ENCODE measurements at regions not wholly inside any gene's neighbourhood (a gene's known extent, or its start where the extent isn't known, plus 50 kb on each side); places are given as distances from the start of the nearest gene placed in this dataset.

DNA sequence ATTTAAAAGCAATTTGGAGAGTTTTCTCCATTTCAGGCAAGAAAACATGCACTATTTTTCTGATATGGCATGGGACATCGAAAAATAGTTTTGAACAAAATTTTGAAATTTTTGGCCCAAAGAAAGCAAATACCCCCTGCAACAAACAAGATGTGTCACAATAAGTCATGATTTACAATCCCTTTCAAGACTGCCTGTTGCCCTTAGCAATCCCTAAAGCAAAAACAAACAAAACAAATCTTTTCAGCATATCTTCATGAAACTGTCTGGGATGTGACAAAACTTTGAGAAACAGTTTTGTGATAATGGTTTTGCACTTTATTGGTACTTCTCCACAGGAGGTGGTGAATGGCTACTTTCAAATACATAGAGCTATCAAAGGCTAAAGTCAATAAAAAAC lies 1888.7 kb upstream of the PIK3C3 start:
- dilution Hi-C loops (cut with MboI; ENCODE audit: extremely low pct_ligation_motif_present, low sequenced_read_pairs) (no loop called here), intact Hi-C loops (cut with micrococcal nuclease) (no loop called here)
- Histone ChIP-seq H3K79me2 (ENCODE audit: control insufficient read depth, insufficient read depth, low read length) (no peaks in the 10 kb centered on the region), H3K9ac (replicated peaks; ENCODE audit: extremely low read depth, insufficient read depth, low read length) (no peak overlapping the region), H3K9me3 (replicated peaks; ENCODE audit: control insufficient read depth, insufficient read depth, low read length) (no peaks in the 10 kb centered on the region), H3K27ac (ENCODE audit: insufficient read depth, low read depth, low read length) (no peak overlapping the region), H3K4me3 (replicated peaks in 1 of 3; ENCODE audit: insufficient read depth in 1 of 3, low read depth in 1 of 3, low read length in 3 of 3) (no peak overlapping the region), H3K9me1 (replicated peaks; ENCODE audit: control insufficient read depth, extremely low read depth, insufficient read depth, low read length) (no peaks in the 10 kb centered on the region), H3K27me3 (ENCODE audit: control insufficient read depth in 2 of 2, insufficient read depth in 2 of 2, low read length in 2 of 2) (no peaks in the 10 kb centered on the region), H3K4me1 (ENCODE audit: control insufficient read depth, extremely low read depth, insufficient read depth, low read length) (no peaks in the 10 kb centered on the region), H3K4me2 (ENCODE audit: insufficient read depth, low read length) (no peak overlapping the region), H3K36me3 (ENCODE audit: control insufficient read depth in 2 of 2, extremely low read depth in 1 of 2, insufficient read depth in 2 of 2, low read length in 2 of 2) (no peaks in the 10 kb centered on the region), H2AFZ (ENCODE audit: low read depth, low read length) (no peak overlapping the region), H4K20me1 (replicated peaks; ENCODE audit: control insufficient read depth, extremely low read depth, insufficient read depth, low read length) (no peaks in the 10 kb centered on the region)
- TF ChIP-seq FOS (IDR thresholded peaks at IDR 0.05; ENCODE audit: borderline replicate concordance, insufficient read depth, low read length) (no peak), JUN (IDR thresholded peaks at IDR 0.05; ENCODE audit: borderline replicate concordance, insufficient read depth, insufficient read length, low read depth) (no peak), POLR2AphosphoS5 (IDR thresholded peaks at IDR 0.05; ENCODE audit: insufficient read depth, low read depth, low read length) (no peak), MYC (IDR thresholded peaks at IDR 0.05; ENCODE audit: low read depth, low read length) (no peak)
- TF ChIP-seq, protein P1, sequence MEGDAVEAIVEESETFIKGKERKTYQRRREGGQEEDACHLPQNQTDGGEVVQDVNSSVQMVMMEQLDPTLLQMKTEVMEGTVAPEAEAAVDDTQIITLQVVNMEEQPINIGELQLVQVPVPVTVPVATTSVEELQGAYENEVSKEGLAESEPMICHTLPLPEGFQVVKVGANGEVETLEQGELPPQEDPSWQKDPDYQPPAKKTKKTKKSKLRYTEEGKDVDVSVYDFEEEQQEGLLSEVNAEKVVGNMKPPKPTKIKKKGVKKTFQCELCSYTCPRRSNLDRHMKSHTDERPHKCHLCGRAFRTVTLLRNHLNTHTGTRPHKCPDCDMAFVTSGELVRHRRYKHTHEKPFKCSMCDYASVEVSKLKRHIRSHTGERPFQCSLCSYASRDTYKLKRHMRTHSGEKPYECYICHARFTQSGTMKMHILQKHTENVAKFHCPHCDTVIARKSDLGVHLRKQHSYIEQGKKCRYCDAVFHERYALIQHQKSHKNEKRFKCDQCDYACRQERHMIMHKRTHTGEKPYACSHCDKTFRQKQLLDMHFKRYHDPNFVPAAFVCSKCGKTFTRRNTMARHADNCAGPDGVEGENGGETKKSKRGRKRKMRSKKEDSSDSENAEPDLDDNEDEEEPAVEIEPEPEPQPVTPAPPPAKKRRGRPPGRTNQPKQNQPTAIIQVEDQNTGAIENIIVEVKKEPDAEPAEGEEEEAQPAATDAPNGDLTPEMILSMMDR (IDR thresholded peaks at IDR 0.05; ENCODE audit: extremely low read depth in 1 of 2, insufficient read depth in 1 of 2, low read depth in 1 of 2, low read length in 2 of 2) = no peak
- DNase-seq (ENCODE audit: low read depth, low spot score) (no peak), FAIRE-seq (no peak)
- BruUV-seq (replicated peaks) = no TSS peak
- ChIA-PET CTCF (no interaction called here), POLR2A (no interaction called here)

DNA sequence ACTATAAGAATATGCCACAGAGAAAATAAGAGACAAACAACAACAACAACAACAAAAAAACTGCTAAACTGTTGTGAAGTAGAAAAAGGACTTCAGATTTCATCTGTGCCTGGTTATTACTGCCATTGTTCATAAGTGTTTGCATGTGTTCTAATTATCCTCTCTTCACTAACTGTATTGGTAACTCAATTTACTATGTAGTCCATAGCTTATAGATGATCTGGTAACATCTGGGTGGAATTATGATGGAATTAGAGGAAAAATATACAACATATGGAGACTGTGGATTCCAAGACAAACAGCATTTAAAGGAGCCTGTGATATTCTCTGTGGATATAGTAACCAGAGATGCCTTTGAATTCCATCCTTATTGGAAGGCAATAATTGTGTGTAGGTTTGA lies 1891.5 kb upstream of the PIK3C3 start:
- CTCF ChIA-PET = no interaction called here
- Histone ChIP-seq H3K9me3 (replicated peaks; ENCODE audit: control insufficient read depth, insufficient read depth, low read length) (no peaks in the 10 kb centered on the region), H3K27me3 (ENCODE audit: control insufficient read depth in 2 of 2, insufficient read depth in 2 of 2, low read length in 2 of 2) (peaks cover 0 to 2% of the 10 kb centered on the region in 2 experiments), H3K27ac (ENCODE audit: insufficient read depth, low read depth, low read length) (no peak overlapping the region), H2AFZ (ENCODE audit: low read depth, low read length) (no peak overlapping the region), H3K4me3 (replicated peaks in 1 of 3; ENCODE audit: insufficient read depth in 1 of 3, low read depth in 1 of 3, low read length in 3 of 3) (no peak overlapping the region), H3K9ac (replicated peaks; ENCODE audit: extremely low read depth, insufficient read depth, low read length) (no peak overlapping the region), H4K20me1 (replicated peaks; ENCODE audit: control insufficient read depth, extremely low read depth, insufficient read depth, low read length) (no peaks in the 10 kb centered on the region), H3K4me2 (ENCODE audit: insufficient read depth, low read length) (no peak overlapping the region), H3K4me1 (ENCODE audit: control insufficient read depth, extremely low read depth, insufficient read depth, low read length) (no peaks in the 10 kb centered on the region), H3K9me1 (replicated peaks; ENCODE audit: control insufficient read depth, extremely low read depth, insufficient read depth, low read length) (no peaks in the 10 kb centered on the region), H3K36me3 (ENCODE audit: control insufficient read depth in 2 of 2, extremely low read depth in 1 of 2, insufficient read depth in 2 of 2, low read length in 2 of 2) (no peaks in the 10 kb centered on the region), H3K79me2 (ENCODE audit: control insufficient read depth, insufficient read depth, low read length) (no peaks in the 10 kb centered on the region)
- DNase-seq (ENCODE audit: low read depth, low spot score) = no peak
- POLR2A ChIA-PET = no interaction called here
- dilution Hi-C loops (cut with MboI; ENCODE audit: extremely low pct_ligation_motif_present, low sequenced_read_pairs) (no loop called here), intact Hi-C loops (cut with micrococcal nuclease) (no loop called here)
- FAIRE-seq = no peak
- TF ChIP-seq POLR2AphosphoS5 (IDR thresholded peaks at IDR 0.05; ENCODE audit: insufficient read depth, low read depth, low read length) = no peak
- TF ChIP-seq EZH2 (IDR thresholded peaks at IDR 0.05; ENCODE audit: borderline replicate concordance, low read depth, low read length, severe bottlenecking) = no peak
- TF ChIP-seq GATA2 (IDR thresholded peaks at IDR 0.05; ENCODE audit: insufficient read depth, insufficient read length, low read depth, low read length) = no peak
- TF ChIP-seq JUN (IDR thresholded peaks at IDR 0.05; ENCODE audit: borderline replicate concordance, insufficient read depth, insufficient read length, low read depth) = no peak
- TF ChIP-seq FOS (IDR thresholded peaks at IDR 0.05; ENCODE audit: borderline replicate concordance, insufficient read depth, low read length) = no peak
- no TSS peak for BruUV-seq (replicated peaks)

Data from endothelial cell of umbilical vein (primary cell).